Myocyte (in vitro differentiated cells): ENCODE measurements at regions not wholly inside any gene's neighbourhood (a gene's known extent, or its start where the extent isn't known, plus 50 kb on each side); places are given as distances from the start of the nearest gene placed in this dataset.

Experiments used
- DNase-seq: peaks from one replicate; pipeline ENCODE4 v3.0.0-alpha.2; 2012; ENCODE audit warnings: low read depth

DNA sequence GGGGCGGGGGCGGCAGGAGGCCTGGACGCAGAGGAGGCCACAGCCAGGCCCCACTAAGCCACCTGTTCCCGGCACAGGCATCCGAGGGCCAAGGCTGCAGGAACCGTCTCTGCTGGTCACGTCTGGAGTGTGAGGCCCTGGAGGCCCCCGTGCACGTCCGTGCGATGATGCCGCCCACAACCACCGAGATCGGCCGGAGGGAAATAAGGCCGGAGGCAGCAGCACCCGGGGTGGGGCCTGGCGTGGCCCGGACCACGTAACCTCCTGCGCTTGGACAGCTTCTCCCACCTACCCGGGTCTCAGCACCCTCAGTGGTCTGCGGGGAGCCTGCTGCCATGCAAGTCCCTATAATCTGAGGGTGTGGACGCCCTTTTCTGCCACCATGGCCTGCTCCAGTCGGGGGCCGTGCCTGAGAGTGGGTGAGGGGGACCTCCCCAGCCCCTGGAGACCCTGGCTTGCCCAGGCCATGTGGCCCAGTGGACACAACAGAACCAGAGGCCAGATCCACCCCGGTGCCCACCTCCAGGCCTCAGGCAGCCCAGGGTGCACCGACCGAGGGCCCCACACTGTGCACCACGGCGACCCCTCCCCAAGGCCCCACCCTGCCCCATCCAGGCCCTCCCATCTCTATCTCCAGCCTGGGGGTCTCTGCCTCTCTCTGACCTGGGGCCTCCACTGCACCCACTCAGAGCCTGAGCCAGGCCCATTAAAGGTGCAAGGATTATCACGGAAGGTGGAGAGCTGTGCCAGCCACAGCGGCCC, 83.1 kb downstream of the PDGFA start:
- no peak for DNase-seq

DNA sequence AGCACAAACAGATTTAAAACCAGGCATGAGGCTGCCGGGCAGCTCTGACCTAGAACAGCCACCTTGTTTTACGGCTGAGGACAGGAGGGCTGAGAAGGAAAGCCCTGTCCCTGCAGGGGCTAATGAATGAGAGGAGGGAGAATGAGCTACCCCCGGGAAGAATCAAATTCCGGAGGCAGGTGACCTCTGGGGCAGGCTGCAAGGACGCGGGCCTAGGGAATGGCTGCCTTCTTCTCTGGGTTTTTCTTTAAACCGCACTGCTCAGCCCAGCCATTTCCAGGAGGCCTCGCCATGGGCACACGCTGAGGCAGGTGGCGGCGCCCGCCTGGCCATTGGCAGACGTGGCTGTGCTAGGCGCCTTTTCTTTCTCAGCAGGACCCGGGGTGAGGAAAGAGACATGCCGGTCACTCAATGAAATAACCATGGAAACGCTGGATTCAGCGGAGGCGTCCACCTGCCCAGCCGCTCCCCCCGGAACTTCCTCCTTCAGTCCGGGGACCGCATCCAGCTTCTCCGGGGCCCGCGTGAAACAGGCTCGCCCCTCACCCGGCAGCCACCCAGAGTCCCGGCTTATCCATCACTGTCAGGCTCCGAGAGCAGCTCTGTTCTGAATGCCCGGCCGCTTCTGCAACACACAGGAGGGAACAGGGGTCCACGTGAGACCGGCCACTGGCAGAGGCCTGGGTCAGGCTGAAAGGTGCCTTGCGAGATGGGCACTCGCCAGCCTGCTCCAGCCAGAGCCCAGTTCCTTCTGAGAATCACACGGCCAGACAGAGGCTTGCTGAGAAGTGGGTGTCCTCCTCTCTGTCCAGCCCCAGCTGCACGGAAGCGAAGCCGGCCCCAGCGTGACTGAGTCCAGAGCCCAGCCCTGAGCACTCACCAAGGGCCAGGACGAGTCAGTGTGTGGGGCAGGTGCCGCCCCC, 82.1 kb downstream of the PDGFA start:
- no peak for DNase-seq

DNA sequence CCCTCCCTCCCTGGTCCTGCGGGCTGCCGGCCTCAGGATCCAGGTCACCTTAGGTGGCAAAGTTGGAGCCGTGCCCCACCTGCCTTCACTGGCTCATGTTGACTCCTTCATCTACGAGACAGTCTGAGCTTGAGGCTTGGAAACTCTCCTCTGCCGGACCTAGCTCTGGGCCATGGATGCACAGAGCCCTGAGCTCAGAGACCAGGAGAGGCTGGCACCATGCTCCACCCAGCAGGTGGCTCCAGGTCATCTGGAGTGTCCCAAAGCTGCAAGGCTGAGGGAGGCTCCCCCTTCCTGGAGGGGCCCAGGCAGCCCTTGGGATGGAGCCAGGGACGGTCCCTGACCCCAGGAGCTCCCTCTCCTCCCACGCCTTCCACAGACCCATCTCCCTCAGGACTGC, 81.3 kb downstream of the PDGFA start:
- DNase-seq, result no peak

DNA sequence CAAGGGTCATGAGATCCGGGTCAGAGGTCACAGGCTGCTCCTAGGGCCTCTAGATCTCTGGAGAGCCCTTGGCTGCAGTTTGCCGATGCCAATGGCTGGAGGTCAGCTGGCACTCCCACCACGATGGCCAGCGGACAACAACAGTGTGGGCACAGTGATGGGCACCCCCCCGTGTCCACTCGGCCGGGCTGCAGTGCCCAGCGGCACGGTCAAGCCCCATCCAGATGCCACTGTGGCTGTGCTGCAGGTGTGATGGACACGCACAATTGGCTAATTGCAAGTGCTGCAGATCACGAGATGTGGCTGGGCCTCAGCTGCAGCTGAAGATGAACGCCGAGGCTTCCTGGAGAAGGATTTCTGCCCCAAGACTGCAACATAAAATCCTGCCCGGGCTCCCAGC, 80.7 kb downstream of the PDGFA start:
- DNase-seq, result no peak

DNA sequence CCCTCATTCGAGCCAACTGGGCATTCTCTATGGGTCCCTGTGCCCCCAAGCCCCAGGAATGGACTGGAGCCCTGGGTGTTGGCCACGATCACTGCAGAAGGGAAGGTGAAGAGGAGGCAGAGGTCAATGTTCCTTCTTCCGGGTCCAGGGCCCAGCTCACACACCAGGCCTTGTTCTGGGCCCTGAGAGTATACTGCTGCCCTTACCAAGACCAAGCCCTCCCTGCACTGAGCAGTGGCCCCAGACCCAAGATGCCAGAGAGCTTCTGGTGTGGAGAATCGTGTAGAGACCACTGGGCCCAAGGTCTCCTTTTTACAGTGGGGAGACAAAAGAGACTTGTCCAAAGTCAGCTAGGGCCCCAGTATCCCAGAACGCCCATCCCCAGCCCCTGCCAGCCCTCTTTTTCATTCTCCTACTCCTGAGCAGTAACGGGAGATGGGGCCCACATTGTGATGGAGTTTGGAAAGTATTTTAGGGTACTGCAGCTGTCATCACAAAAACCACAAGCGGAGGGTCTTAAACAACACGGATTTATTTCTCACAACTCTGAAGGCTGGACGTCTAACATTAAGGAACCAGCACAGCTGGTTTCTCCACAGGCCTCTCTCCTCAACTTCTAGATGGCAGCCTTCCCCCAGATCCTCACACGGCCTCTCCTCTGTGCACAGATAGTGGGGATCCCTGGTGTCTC, 79.4 kb downstream of the PDGFA start:
- peak; percentile 45 for DNase-seq

DNA sequence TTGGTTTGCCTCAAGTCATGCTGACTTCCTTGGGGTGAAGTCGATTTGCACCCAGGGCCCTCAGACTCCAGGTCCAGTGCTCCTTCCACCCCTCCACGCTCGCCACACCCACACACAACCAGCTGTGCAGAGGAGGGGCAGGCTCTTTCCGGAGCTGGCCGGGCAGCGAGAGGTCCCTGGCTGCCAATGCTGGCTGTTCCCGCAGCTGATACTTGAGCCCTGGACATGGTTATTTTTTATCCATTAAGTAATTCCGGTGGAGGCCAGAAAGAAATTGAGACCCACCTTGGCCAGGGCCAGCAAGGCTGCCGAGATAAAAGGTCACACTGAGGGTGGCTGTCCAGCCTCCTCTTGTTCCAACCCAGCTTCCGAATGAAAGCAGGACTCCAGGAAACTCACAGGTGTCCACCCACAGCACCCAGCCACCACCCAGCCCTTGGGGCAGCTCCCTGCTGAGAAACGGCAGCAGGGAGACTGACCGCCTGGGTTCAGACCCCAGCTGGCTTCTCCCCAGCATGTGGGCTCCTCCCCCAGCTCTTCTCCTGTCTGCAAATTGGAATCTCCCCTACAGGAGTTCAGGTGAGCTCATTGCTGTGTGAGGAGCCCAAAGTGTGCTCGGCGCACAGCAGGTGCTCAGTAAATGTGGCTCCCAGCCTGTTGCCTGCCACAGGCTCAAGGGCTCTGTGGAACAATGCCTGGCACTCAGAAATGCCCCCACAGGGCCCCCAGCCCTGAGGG, 77.8 kb downstream of the PDGFA start:
- DNase-seq, result peak; percentile 63

DNA sequence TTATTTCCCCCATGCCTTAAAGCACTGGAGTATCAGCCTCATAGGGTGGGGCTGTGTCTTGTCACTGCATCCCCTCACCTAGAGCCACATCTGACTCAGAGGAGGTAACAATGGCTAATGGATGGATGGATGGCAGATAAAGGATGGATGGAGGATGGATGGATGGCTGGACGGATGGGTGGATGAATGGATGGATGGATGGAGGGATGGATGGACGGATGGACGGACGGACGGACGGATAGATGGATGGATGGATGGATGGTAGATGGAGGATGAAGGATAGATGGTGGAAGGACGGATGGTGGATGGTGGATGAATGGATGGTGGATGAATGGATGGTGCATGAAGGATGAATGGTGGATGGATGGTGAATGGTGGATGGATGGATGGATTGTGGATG, 77.2 kb downstream of the PDGFA start:
- no peak for DNase-seq

DNA sequence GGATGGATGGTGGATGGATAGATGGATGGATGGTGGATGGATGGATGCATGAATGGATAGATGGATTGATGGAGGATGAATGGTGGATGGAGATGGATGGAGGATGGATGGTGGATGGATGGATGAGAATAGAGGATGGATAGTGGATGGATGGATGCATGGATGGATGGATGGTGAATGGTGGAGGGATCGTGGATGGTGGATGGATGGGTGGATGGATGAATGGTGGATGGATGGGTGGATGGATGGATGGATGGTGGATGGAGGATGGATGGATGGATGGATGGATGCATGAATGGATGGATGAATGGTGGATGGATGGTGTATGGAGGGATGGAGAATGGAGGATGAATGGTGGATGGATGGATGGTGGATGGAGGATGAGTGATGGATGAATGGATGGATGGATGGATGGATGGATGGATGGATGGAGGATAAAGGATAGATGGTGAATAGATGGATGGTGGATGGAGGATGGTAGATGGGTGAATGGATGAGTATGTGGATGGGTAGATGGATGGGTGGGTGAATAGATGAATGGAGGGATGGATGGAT, 76.3 kb downstream of the PDGFA start:
- no peak for DNase-seq

DNA sequence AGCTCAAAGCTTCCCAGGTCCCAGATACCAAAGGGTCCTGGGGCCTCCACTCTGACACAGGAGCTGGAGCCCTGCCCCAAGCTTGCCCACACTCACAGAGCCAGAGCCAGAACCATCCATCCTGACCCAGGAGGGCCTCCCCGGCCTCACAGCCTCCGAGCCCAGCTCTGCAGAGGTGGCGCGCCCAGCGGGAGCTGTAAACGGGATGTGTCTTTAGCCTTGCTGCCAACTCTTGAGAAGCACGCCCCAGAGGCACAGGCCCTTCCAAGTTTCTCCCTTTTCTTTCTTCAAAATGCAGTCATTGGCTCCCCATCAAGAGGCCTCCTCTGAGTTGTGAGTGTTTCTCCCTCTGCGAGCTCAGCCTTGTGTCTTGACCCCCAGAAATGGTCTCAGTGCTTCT, 75.0 kb downstream of the PDGFA start:
- DNase-seq, result no peak

DNA sequence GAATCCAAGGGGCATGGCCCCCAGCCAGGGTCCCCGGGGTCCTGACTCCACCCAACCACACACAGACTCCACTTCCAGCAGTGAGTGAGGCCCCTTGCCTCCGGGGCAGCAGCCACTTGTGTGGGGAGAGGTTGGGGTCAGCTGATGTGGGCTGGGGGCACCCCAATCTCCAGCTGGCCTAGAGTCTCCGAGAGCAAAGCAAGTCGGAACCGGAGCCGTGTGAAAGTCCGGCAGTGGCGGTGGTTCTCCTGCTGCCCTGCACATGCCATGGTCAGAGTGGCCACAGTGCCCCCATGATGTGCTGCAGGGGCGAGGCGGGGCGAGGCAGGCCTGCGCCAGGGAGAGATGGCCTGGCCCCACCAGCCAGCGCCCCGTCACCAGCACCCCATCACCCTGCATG, 74.6 kb downstream of the PDGFA start:
- DNase-seq, result no peak

DNA sequence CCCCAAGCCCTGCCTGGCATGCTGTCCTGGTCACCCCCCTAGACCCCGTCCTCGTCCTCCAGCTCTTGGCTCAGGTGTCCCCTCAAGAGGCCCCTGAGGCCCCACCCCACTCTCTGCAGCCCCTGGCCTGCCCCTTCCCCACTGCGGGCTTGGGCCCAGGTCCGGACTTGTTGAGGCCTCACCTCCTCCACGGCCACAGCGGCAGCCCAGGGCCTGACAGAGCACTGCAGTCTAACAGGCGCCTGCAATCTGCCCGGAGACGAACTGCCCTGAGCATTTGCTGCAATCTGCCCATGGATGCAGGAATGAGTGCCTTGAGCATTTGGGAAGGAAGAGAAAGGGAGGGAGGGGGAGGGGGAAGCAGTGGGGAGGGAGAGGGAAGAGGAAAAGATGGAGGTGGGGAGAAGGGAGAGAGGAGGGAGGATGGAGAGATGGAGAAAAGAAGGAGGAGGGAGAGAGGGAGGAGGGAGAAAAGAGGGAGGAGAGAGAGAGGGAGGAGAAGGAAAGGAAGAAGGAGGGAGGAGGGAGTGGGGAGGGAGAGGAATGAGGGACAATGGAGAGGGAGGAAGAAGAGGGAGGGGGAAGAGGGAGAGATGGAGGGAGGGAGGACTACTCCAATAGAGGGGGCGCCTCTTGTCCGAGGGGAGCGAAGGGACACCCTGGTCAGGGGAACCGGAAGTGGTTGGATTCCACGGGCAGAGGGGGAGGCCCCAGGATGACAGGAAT, 73.9 kb downstream of the PDGFA start:
- DNase-seq, result no peak

DNA sequence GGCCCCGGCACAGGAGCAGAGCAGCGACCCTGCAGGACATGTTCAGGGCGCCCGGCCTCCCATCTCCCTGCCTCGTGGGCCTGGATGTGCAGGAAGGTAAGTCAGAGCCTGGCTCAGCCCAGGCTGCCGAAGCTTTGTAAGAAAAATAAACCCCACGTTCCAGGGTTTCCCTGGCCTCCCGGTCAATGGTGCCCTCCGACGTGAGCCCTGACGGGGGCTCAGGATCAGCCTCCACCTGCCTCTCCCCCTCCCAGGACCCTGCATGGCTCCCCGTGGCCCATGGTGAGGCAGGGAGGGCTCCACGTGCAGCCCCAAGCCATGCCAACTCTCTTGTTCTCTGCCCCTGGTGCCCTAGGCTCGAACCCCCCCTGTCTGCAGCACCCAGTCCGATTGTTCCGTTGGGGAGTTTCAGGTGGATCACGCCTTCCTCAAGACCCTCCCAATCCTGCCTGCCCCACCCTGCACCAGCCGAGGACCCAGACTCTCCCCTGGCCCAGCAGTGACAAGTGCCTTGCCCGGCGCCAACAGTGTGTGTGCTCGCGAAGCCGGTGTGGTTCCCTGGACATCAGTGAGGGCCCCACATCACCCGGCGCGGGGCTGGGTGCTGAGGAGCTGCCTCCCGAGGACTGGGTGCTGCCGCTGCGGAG, 73.2 kb downstream of the PDGFA start:
- no peak for DNase-seq
